ENCODE measurements at regions not wholly inside any gene's neighbourhood (a gene's known extent, or its start where the extent isn't known, plus 50 kb on each side); places are given as distances from the start of the nearest gene placed in this dataset.

DNA sequence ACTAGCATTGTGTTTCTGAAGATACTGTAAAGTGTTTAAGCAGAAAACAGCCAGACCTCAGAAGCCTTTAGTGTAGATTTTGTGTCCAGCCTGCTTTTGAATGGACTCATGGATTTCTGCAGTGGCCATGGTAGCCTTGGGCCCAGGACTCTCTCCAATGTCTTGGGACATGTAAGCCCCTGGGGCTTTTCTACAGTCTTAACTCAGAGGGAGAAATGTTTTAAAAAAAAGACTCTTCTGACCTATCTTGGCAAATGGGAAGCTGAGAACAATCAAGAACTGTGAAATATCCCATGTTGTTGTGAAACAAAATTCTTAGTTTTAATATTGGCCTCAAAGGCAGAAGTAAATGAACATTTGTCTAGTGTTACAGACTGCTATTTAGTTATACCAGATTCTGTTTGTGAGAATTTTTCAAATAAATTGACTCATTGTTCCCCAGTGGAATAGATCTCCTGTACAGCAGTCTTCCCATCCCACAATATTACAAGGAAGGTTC is 112.5 kb upstream of the DMAC1 start:
- H2BK12ac ChIP-seq (ENCODE audit: low read depth, low read length), result no peak overlapping the region
- H2AK5ac ChIP-seq (ENCODE audit: low read depth, low read length), result no peak overlapping the region
- H2BK20ac ChIP-seq (ENCODE audit: low read length), result no peak overlapping the region
- H3K18ac ChIP-seq (ENCODE audit: extremely low read depth, low read length), result no peak overlapping the region
- no peak overlapping the region for H4K5ac ChIP-seq (ENCODE audit: insufficient read length, low read depth, low read length)
- FAIRE-seq (no peak), DNase-seq (ENCODE audit: low read depth in 1 of 2, low spot score in 2 of 2) (no peak)
- no peak overlapping the region for H3K4me3 ChIP-seq (ENCODE audit: extremely low read depth in 1 of 4, insufficient read depth in 2 of 4, low read depth in 3 of 4, low read length in 4 of 4)
- no peak overlapping the region for H3K23ac ChIP-seq (ENCODE audit: insufficient read length)
- no peak overlapping the region for H3K4ac ChIP-seq (replicated peaks; ENCODE audit: insufficient read length, low read depth, low read length)
- no peaks in the 10 kb centered on the region for H3K36me3 ChIP-seq (ENCODE audit: control insufficient read depth in 2 of 4, insufficient read depth in 4 of 4, low read length in 3 of 4)
- no peaks in the 10 kb centered on the region for H3K27me3 ChIP-seq (replicated peaks in 1 of 4; ENCODE audit: control insufficient read depth in 3 of 4, extremely low read depth in 1 of 4, insufficient read depth in 3 of 4, low read length in 3 of 4)
- no peak overlapping the region for H4K91ac ChIP-seq (replicated peaks; ENCODE audit: insufficient read length, low read length)
- no peaks in the 10 kb centered on the region for H3K79me2 ChIP-seq (ENCODE audit: control insufficient read depth in 1 of 2, insufficient read depth in 2 of 2, low read length in 2 of 2)
- H3K56ac ChIP-seq (replicated peaks; ENCODE audit: insufficient read length, low read depth, low read length), result no peak overlapping the region
- H2BK15ac ChIP-seq (ENCODE audit: low read length), result no peak overlapping the region
- H3K27ac ChIP-seq (ENCODE audit: low read depth, low read length), result no peak overlapping the region
- H2BK120ac ChIP-seq (replicated peaks; ENCODE audit: low read depth, low read length), result no peak overlapping the region
- no peak overlapping the region for H2BK5ac ChIP-seq (ENCODE audit: low read depth, low read length)
- CTCF ChIA-PET (ENCODE audit: partially characterized antibody), result interaction anchor here (0.7 kb wide), 1 partner anchor 326 kb away, joined by 3 read pairs; no protein-coding TSS in a partner anchor
- no peak for TF ChIP-seq ASH2L (IDR thresholded peaks at IDR 0.05; ENCODE audit: low read length)
- no peak for TF ChIP-seq SAP30 (IDR thresholded peaks at IDR 0.05; ENCODE audit: insufficient read depth, insufficient replicate concordance, low read length)
- no peak for TF ChIP-seq BCL11A (IDR thresholded peaks at IDR 0.05; ENCODE audit: low read depth in 2 of 2, low read length in 2 of 2)
- TF ChIP-seq BRCA1 (IDR thresholded peaks at IDR 0.05; ENCODE audit: low read depth, low read length), result no peak
- no peak for TF ChIP-seq SRF (IDR thresholded peaks at IDR 0.05; ENCODE audit: low read depth, low read length)
- TF ChIP-seq, protein P1, sequence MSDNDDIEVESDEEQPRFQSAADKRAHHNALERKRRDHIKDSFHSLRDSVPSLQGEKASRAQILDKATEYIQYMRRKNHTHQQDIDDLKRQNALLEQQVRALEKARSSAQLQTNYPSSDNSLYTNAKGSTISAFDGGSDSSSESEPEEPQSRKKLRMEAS (IDR thresholded peaks at IDR 0.05), result no peak
- no peak for TF ChIP-seq YY1 (IDR thresholded peaks at IDR 0.05; ENCODE audit: low read depth, low read length)
- TF ChIP-seq TEAD4 (IDR thresholded peaks at IDR 0.05; ENCODE audit: low read depth, low read length), result no peak
- no peak for TF ChIP-seq FOSL1 (IDR thresholded peaks at IDR 0.05; ENCODE audit: insufficient read depth, low read depth, low read length)
- no peak for TF ChIP-seq KDM1A (IDR thresholded peaks at IDR 0.05; ENCODE audit: borderline replicate concordance, low read length)
- no peak for TF ChIP-seq SIRT6 (IDR thresholded peaks at IDR 0.05; ENCODE audit: low read length)
- no peak for TF ChIP-seq CTBP2 (IDR thresholded peaks at IDR 0.05; ENCODE audit: borderline replicate concordance, insufficient read depth, insufficient read length, low read length)
- H2AFZ ChIP-seq (ENCODE audit: low read length), result no peak overlapping the region
- H3K4me1 ChIP-seq (replicated peaks in 1 of 4; ENCODE audit: control insufficient read depth in 3 of 4, insufficient read depth in 4 of 4, low read length in 3 of 4), result no peaks in the 10 kb centered on the region
- no peak overlapping the region for H4K8ac ChIP-seq (ENCODE audit: extremely low read depth, insufficient read depth, low read length)
- H3K14ac ChIP-seq (ENCODE audit: insufficient read length), result no peak overlapping the region
- no peaks in the 10 kb centered on the region for H4K20me1 ChIP-seq (replicated peaks in 1 of 2; ENCODE audit: control insufficient read depth in 1 of 2, insufficient read depth in 2 of 2, low read length in 2 of 2)
- H3K9ac ChIP-seq (replicated peaks in 1 of 4; ENCODE audit: extremely low read depth in 1 of 4, low read depth in 3 of 4, low read length in 3 of 4), result no peak overlapping the region
- POLR2A ChIA-PET (ENCODE audit: partially characterized antibody), result no interaction called here
- H3K23me2 ChIP-seq (ENCODE audit: low read depth, low read length), result no peaks in the 10 kb centered on the region
- H3K79me1 ChIP-seq (ENCODE audit: low read depth, low read length), result no peaks in the 10 kb centered on the region
- no peaks in the 10 kb centered on the region for H3K9me3 ChIP-seq (ENCODE audit: insufficient read depth in 2 of 2, low read depth in 1 of 2, low read length in 1 of 2)
- H3K4me2 ChIP-seq (ENCODE audit: insufficient read depth in 1 of 2, low read depth in 2 of 2, low read length in 2 of 2), result no peak overlapping the region
